GM12873 (cell line): ENCODE measurements at regions not wholly inside any gene's neighbourhood (a gene's known extent, or its start where the extent isn't known, plus 50 kb on each side); places are given as distances from the start of the nearest gene placed in this dataset.

Experiments
- CTCF ChIP-seq: IDR thresholded peaks from 2 replicates; pipeline ENCODE4 v1.5.1; 2012; ENCODE audit warnings: low read depth, mild to moderate bottlenecking, moderate library complexity, low read length, control low read depth; ENCODE audit not compliant: insufficient read depth; ENCODE audit errors: missing control alignments

GRCh38 chr5:74576941-74577456 lies 63.5 kb downstream of the ENC1 start:
- TF ChIP-seq CTCF = no peak

DNA sequence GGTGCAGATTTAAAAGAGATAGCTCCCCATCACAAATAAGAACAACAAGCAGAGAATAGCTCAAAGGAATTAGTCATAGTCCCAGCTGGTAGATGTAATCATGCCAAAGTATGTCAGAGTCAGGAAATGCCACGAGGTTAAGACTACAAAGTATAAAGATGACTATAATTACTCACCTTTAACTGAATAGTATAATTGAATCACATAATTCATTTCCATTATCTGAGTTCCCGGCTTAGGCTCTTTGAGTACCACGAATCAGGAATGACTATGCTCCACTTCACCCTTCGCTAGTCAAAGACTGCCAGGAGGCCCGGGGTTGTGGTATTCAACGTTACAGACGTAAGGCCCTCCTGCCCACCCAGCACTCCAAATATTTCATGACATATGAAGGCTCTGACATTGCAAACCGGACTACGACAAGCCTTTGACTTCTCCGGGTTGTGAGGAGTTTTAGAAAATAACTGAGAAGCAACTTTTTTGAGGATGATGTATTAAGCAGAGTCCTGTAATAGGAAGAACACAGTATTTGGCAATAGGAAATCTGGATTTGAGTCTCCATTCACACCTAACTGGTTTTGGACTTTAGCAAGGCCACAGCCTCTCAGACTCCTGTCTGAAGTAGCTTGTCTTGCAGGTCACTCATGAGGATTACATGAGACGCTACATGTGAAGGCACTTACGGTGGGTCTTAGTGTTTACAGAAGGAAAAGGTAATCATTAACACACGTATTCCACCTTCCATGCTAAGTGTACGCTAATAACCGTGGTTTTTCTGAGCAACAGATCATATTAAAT lies 64.6 kb downstream of the ENC1 start:
- TF ChIP-seq CTCF = no peak

DNA sequence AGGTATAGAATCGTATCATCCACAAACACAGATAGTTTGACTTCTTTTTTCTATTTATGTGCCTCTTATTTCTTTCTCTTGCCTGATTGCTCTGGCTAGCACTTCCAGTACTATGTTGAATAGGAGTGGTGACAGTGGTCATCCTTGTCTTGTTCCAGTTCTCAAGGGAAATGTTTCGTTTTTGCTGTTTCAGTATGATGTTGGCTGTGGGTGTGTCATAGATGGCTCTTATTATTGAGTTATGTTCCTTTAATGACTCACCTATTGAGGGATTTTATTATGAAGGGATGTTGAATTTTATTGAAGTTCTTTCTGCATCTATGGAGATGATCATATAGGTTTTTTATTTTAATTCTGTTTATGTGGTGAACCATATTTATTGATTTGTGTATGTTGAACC lies 70.3 kb downstream of the ENC1 start:
- no peak for TF ChIP-seq CTCF

- no peak for TF ChIP-seq CTCF
Measured at GRCh38 chr5:74567411-74567995, 73.0 kb downstream of the ENC1 start.

DNA sequence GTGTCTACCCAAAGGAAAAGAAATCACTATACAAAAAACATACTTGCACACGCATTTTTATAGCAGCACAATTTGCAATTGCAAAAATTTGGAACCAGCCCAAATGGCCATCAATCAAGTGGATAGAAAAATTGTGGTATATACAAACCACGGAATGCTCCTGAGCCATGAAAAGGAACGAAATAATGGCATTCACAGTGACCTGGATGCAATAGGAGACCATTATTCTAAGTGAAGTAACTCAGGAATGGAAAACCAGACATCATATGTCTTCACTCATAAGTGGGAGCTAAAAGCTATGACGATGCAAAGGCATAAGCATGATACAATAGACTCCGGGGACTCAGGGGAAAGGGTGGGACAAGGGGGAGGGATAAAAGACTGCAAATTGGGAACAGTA lies 78.4 kb downstream of the ENC1 start:
- TF ChIP-seq CTCF = no peak

DNA sequence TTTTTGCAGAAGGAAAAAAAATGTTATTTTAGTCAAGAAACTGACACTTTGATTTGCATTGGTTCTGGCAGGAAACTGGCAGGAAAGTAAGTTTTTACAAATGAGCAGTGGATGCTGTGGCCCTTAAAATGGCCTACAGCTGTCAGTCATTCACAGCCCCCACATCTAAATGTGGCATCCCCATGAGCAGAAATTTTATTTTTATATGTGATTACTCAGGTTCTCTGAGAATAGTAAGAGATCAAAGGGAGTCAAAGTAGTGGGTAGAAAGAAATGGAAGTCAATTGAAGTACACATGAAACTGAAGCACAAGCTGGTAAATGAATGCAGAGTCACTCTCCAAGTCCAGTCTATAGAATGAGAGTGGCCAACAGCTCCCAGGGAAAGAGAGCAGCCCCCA lies 80.3 kb downstream of the ENC1 start:
- TF ChIP-seq CTCF = no peak

GRCh38 chr5:74556631-74557595 lies 83.6 kb downstream of the ENC1 start:
- TF ChIP-seq CTCF = no peak
